Cardiac fibroblast (primary cell): ENCODE measurements at regions not wholly inside any gene's neighbourhood (a gene's known extent, or its start where the extent isn't known, plus 50 kb on each side); places are given as distances from the start of the nearest gene placed in this dataset.

Source experiments
- DNase-seq, 2 donors: peaks; one replicate each; pipeline versions ENCODE4 v3.0.0 to v3.0.0-alpha.2; 2010; ENCODE audit warnings: low read depth in 2 of 2
- H3K4me3 ChIP-seq, 2 donors: replicated peaks in 1 of 2; 1 replicate in 1 of 2; 2 replicates in 1 of 2; pipeline ENCODE4 v1.5.1; 2011; ENCODE audit warnings: low read depth in 2 of 2, low read length in 2 of 2, mild to moderate bottlenecking in 2 of 2, moderate library complexity in 1 of 2
- TF ChIP-seq, protein P1 (sequence below): IDR thresholded peaks from one replicate; pipeline ENCODE4 v1.5.1; 2011; ENCODE audit warnings: low read depth, mild to moderate bottlenecking, low read length, inconsistent platforms

DNA sequence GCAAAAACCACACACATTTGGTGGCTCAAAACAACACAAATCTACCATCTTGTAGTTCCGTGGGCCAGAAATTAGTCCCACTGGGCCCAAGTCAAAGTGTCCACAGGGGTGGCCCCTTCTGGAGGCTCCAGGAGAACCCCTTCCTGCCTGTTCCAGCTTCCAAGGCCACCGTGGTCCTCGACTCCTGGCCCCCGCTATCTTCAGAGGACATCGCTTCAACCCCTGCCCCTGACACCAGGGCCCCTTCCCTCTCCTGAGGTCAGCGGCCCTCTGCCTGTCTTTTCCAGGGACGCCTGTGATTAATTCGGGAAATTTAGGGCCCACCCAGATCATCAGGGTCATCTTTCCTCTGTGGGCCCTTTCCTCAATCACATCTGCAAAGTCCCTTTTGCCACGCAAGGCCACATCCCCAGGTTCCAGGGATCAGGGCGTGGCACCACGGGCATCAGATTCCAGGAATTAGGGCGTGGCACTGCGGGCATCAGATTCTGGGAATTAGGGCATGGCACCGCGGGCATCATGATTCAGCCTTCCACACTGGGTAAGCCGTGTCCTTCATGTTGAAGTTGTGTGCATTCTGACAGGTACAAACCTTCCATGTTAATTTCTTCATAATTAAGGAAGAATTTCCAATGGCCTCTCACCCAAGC, 59.9 kb upstream of the SMOC2 start:
- TF ChIP-seq, protein P1, sequence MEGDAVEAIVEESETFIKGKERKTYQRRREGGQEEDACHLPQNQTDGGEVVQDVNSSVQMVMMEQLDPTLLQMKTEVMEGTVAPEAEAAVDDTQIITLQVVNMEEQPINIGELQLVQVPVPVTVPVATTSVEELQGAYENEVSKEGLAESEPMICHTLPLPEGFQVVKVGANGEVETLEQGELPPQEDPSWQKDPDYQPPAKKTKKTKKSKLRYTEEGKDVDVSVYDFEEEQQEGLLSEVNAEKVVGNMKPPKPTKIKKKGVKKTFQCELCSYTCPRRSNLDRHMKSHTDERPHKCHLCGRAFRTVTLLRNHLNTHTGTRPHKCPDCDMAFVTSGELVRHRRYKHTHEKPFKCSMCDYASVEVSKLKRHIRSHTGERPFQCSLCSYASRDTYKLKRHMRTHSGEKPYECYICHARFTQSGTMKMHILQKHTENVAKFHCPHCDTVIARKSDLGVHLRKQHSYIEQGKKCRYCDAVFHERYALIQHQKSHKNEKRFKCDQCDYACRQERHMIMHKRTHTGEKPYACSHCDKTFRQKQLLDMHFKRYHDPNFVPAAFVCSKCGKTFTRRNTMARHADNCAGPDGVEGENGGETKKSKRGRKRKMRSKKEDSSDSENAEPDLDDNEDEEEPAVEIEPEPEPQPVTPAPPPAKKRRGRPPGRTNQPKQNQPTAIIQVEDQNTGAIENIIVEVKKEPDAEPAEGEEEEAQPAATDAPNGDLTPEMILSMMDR: no peak
- no peak overlapping the region for H3K4me3 ChIP-seq
- DNase-seq: no peak

GRCh38 chr6:168381726-168382458, 59.1 kb upstream of the SMOC2 start:
- no peak for DNase-seq
- TF ChIP-seq, protein P1: no peak

DNA sequence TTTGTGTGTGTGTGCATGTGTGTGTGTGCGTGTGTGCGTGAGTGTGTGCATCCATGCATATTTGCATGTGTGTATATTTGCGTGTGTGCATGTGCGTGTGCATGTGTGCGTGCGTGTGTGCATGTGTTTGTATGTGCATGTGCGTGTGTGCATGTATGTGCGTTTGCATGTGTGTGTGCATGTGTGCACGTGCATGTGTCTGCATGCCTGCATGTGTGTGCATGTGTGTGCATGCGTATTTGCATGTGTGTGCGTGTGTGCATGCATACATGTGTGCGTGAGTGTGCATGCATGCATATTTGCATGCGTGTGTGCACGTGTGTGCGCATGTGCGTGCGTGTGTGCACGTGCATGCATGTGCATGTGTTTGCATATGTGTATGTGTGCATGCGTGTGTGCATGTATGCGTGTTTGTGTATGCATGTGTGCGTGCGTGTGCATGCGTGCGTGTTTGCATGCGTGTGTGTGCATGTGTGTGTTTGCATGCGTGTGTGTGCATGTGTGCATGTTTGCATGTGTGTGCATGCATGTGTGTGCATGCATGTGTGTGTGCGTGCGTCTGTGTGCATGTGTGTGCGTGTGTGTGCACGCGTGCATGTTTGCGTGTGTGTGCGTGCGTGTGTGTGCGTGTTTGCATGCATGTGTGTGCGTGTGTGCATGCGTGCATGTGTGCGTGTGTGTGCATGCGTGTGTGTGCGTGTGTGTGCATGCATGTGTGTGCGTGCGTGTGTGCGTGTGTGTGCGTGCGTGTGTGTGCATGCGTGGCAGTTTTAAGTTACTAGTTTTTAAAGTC, 57.7 kb upstream of the SMOC2 start:
- TF ChIP-seq, protein P1: no peak
- no peak overlapping the region for H3K4me3 ChIP-seq
- DNase-seq: no peak

More at GRCh38 chr6:168381726-168382458, 59.1 kb upstream of the SMOC2 start:
- no peak overlapping the region for H3K4me3 ChIP-seq

DNA sequence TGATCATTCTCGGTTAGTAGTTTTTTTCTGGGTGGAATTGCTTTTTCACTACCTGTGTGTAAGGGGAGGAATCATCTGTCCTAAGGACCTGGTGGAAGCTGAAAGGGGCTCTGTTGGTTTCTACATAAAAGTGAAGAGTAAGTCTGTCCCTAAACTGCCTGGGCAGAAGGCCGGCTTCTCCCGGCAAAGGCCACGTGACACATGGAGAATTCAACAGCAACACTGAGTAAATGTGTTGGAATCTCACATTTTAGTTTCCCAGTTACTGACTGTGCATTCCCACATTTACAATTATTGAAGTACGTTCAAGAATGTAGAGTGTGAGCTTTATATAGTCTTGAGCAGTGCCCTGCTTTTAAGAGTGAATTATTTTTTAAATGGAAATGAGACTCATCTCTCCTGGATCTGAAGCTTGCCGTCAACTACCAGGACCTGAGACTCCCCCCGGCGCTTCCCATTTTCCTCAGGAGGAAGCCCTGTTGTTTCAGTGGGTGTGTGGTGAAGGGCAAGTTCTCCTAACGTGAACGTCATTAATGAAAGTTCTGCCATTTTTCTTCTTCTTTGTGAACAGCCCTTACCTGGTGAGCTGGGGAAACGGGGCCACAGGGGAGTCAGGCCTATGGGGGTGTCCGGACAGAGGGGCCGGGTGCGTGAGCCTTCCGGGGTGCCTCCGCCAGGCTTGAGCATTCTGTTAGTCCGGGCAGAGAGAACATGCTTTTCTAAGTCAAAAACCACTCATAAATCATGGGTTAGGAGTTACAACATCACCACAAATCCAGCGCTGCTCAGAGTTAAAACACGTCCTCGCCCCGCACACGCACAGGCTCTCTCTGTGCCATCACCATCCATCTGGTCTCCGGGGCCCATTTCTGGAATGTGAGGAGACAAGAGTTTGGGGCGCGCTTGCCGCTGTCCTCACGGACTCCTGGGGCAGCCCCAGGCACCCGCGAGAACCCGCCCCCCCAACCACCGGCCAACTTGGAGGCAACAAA, 56.6 kb upstream of the SMOC2 start:
- TF ChIP-seq, protein P1: no peak
- H3K4me3 ChIP-seq: no peak overlapping the region
- DNase-seq: peak; percentile 8 to 39

DNA sequence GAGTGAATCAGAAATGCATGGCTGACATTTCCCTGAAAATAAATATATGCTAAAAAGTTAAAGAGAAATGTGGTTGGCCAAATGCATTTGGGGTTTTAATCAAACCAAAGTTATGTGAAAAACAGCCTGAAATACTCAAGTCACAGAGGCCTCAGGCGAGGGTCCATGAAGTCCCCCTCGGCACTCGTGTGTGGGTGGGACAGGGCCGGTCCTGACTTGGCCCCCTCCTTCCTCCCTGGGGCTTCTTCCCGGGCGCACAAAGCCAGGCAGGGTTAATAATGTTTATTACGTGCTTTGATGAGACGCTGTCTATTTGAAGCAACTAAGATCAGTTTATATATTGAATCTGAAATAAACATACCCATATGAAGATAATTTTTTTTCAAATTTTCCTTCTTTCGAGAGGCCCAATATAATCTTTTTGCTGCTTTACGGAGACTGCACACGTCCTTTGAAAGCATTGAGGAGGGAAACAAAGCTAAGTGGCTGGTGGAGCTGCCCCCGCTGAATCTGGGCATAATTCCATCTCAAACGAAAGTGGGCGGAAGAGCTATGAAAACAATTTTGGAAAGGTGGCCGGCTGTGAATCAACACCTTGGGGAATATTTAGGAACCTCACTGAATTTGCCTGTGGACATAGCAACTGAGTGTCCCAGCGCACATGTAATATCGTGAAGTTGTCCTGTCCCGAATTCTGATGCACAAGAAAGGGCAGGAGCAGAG, 55.8 kb upstream of the SMOC2 start:
- peak in 1 of 2 donors; percentile 29 for DNase-seq
- TF ChIP-seq, protein P1: no peak
- no peak overlapping the region for H3K4me3 ChIP-seq
